MCF 10A (cell line): ENCODE measurements at regions not wholly inside any gene's neighbourhood (a gene's known extent, or its start where the extent isn't known, plus 50 kb on each side); places are given as distances from the start of the nearest gene placed in this dataset.

ENCODE experiments used
- BruUV-seq: library from RNA; stranded (reverse); fragments of 400-500 nt; replicated peaks from 2 replicates; lab custom pipeline; 2021; lab: Mats Ljungman, UMichigan
- CTCF ChIA-PET: fragments of 300-600 bp; sonication (Branson Sonifier 250); formaldehyde crosslinking; extraction: SDS; loops from one replicate; lab custom pipeline; 2021; ENCODE audit warnings: antibody characterized with exemption, inconsistent platforms; lab: Yijun Ruan, JAX
- POLR2A ChIA-PET: fragments of 300-600, 350-650 bp; sonication (Branson Sonifier 250); formaldehyde crosslinking; extraction: SDS; loops from one replicate; lab custom pipeline; 2020; ENCODE audit warnings: antibody characterized with exemption, inconsistent platforms; lab: Yijun Ruan, JAX
- DNase-seq: peaks from one replicate; pipeline ENCODE4 v3.0.0-alpha.2; 2018; ENCODE audit not compliant: unreplicated experiment
- H3K27ac Mint-ChIP-seq: one replicate; pipeline ENCODE4 v1.8.0; 2022; ENCODE audit warnings: mild to moderate bottlenecking, low read depth, mixed read lengths; ENCODE audit not compliant: unreplicated experiment
- H3K27me3 Mint-ChIP-seq: one replicate; pipeline ENCODE4 v1.8.0; 2022; ENCODE audit warnings: mixed read lengths; ENCODE audit not compliant: insufficient read depth, unreplicated experiment
- H3K36me3 Mint-ChIP-seq: one replicate; pipeline ENCODE4 v1.8.0; 2022; ENCODE audit warnings: mild to moderate bottlenecking, moderate library complexity, mixed read lengths; ENCODE audit not compliant: insufficient read depth, unreplicated experiment
- H3K4me1 Mint-ChIP-seq: one replicate; pipeline ENCODE4 v1.8.0; 2022; ENCODE audit warnings: mixed read lengths; ENCODE audit not compliant: insufficient read depth, unreplicated experiment
- H3K4me3 Mint-ChIP-seq: one replicate; pipeline ENCODE4 v1.8.0; 2022; ENCODE audit warnings: mild to moderate bottlenecking, moderate library complexity, mixed read lengths; ENCODE audit not compliant: unreplicated experiment
- H3K9me3 Mint-ChIP-seq: one replicate; pipeline ENCODE4 v1.8.0; 2022; ENCODE audit warnings: mixed read lengths; ENCODE audit not compliant: unreplicated experiment
- CTCF ChIP-seq: fragments of 200-600 bp; IDR thresholded peaks from one replicate; pipeline ENCODE4 v1.8.0; 2022; ENCODE audit warnings: antibody characterized with exemption, mild to moderate bottlenecking; ENCODE audit not compliant: unreplicated experiment
- intact Hi-C: fragments of 100-400 bp; cut with micrococcal nuclease; formaldehyde crosslinking; loops from 2 replicates; pipeline ENCODE4 v1.14.1; 2022

- DNase-seq: no peak
- BruUV-seq: no TSS peak
- Mint-ChIP-seq H3K9me3 (no peaks in the 10 kb centered on the region), H3K27ac (no peak overlapping the region), H3K27me3 (no peaks in the 10 kb centered on the region), H3K4me1 (no peaks in the 10 kb centered on the region), H3K4me3 (no peak overlapping the region), H3K36me3 (no peaks in the 10 kb centered on the region)
- TF ChIP-seq CTCF: no peak
- CTCF ChIA-PET: interaction anchor here (0.7 to 1.2 kb wide), 2 partner anchors 129 to 163 kb away, joined by 3 to 4 read pairs; no protein-coding TSS in a partner anchor
- POLR2A ChIA-PET: interaction anchor here (0.5 kb wide), 1 partner anchor 31 kb away, joined by 3 read pairs; no protein-coding TSS in a partner anchor
- intact Hi-C loops: no loop called here
Measured at GRCh38 chr3:28841441-28841840, 439.4 kb upstream of the RBMS3 start.

GRCh38 chr3:28844298-28845005 is 436.4 kb upstream of the RBMS3 start:
- Mint-ChIP-seq H3K27ac (no peak overlapping the region), H3K9me3 (no peaks in the 10 kb centered on the region), H3K4me1 (no peaks in the 10 kb centered on the region), H3K27me3 (no peaks in the 10 kb centered on the region), H3K36me3 (no peaks in the 10 kb centered on the region), H3K4me3 (no peak overlapping the region)
- intact Hi-C loops: no loop called here
- TF ChIP-seq CTCF: no peak
- BruUV-seq: no TSS peak
- ChIA-PET POLR2A (no interaction called here), CTCF (interaction anchor here (0.5 kb wide), 1 partner anchor 567 kb away, joined by 5 read pairs; no protein-coding TSS in a partner anchor)
- DNase-seq: no peak

GRCh38 chr3:28845006-28845324 is 435.9 kb upstream of the RBMS3 start:
- Mint-ChIP-seq H3K27ac (no peak overlapping the region), H3K27me3 (no peaks in the 10 kb centered on the region), H3K36me3 (no peaks in the 10 kb centered on the region), H3K4me1 (no peaks in the 10 kb centered on the region), H3K9me3 (no peaks in the 10 kb centered on the region), H3K4me3 (no peak overlapping the region)
- ChIA-PET CTCF (no interaction called here), POLR2A (no interaction called here)
- intact Hi-C loops: no loop called here
- BruUV-seq: no TSS peak
- DNase-seq: no peak
- no peak for TF ChIP-seq CTCF

- no TSS peak for BruUV-seq
- Mint-ChIP-seq H3K9me3 (no peaks in the 10 kb centered on the region), H3K27ac (no peak overlapping the region), H3K4me3 (no peak overlapping the region), H3K27me3 (no peaks in the 10 kb centered on the region), H3K36me3 (no peaks in the 10 kb centered on the region), H3K4me1 (no peaks in the 10 kb centered on the region)
- POLR2A ChIA-PET: interaction anchor here (0.6 kb wide), 1 partner anchor 351 kb away, joined by 3 read pairs; no protein-coding TSS in a partner anchor
- no peak for TF ChIP-seq CTCF
- intact Hi-C loops: no loop called here
- CTCF ChIA-PET: interaction anchor here (1.2 kb wide), 1 partner anchor 179 kb away, joined by 4 read pairs; no protein-coding TSS in a partner anchor
- DNase-seq: no peak
Measured at GRCh38 chr3:28846971-28847478, 433.8 kb upstream of the RBMS3 start.
